SW 1271 (cell line): ENCODE measurements at regions not wholly inside any gene's neighbourhood (a gene's known extent, or its start where the extent isn't known, plus 50 kb on each side); places are given as distances from the start of the nearest gene placed in this dataset.
"Not testable (repeated sequence)": the region's sequence is repeated elsewhere in the genome, so short reads cannot be mapped to it uniquely, and the experiment has no call there.

Experiments
- DNase-seq, 2 experiments: peaks; one replicate each; lab custom pipeline; 2025; lab: John Stamatoyannopoulos, UW

DNA sequence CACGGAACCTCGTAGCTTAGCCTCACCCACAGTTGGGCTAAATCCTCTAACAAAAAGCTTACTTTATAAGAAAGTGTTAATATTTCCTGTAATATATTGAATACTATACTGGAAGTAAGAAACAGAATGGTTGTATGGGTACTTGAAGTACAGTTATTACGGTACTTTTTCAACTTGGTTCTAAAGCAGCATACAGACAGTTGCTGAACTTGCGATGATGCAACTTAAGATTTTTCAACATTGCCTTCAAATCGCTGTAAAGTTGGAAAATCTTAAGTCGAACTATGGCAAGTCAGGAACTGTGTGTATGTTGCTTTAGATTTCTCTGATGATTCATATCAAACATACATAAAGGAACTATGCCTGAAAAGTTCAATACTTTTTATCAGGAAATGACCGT, 204.4 kb upstream of the C2CD4B start:
- DNase-seq, result no peak

DNA sequence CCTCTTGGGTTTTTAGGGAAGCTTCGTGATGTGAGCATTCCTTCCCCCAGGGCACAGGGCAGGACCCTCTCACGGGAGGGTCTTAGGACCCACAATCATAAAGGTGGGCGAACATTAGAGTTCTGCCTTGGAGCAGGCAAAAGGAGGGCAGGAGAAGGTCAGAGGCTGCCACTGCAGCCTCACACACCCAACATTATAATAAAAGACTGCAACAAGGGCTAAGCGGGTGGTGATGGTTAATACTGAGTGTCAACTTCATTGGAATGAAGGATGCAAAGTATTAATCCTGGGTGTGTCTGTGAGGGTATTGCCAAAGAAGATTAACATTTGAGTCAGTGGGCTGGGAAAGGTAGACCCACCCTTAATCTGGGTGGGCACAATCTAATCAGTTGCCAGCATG, 206.6 kb upstream of the C2CD4B start:
- DNase-seq, result not testable (repeated sequence)

DNA sequence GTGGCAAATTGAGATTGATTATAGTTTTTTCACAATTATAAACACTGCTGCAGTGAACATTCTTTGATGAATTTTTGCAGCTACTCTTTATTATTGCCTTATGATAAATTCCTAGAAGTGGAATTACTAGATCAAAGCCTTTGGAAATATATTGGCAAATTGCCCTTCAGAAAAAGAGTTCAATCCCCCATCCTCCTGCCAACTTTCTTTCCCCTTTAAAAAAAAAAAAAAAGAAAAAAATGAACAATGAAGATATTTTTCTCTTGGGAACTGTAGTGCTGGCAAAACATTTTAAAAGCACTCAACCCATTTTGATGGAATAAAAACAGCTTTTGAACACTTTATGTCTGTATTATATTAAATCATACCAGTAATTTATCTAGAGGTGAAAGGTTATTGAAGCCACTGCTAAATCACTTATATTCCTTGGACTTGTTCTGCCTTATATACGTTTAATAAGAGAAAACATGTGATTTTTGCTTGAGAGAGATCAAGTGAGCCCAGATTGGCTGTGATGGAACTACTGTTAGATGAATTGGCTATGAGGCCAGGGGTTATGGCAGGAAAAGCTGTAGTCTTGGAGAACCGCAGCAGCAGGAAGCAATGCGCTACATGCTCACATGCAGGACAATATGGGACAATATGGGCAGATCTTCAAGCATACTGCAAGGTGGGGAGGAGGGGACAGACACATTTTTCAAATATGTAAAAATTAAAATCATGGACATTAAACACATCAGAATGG, 212.8 kb upstream of the C2CD4B start:
- no peak for DNase-seq

DNA sequence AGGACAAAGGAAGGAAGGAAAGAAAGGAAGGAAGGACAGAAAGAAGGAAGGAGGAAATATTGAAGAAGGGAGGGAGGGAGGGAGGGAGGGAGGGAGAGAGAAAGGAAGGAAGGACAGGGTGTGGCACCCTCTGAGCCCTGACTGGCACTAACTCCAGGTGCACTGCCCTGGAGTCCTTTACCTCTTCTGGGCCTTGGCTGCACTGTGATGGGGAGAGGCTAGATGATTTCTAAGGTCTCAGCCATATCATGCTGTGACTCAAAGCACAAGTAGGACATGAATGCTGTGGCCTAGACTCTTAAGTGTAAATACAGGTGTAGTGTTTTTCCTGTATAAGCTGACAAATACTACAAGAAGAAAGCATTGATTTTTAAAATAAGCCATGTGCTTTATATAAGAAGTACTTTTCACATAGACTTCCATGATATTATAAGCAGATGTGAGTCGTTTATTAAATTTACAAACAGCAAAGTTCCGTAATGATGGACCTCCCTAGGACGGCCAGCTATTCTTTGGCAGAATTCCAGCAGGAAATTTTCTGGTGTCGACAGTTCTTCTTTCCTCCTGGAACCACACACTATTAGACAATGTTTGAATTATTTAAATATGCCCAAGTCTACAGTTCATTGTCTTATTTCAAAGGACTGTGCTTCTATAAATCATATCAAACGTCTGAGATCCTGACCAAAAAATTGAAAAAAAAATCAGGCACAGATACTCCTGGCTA, 213.8 kb upstream of the C2CD4B start:
- no peak for DNase-seq

DNA sequence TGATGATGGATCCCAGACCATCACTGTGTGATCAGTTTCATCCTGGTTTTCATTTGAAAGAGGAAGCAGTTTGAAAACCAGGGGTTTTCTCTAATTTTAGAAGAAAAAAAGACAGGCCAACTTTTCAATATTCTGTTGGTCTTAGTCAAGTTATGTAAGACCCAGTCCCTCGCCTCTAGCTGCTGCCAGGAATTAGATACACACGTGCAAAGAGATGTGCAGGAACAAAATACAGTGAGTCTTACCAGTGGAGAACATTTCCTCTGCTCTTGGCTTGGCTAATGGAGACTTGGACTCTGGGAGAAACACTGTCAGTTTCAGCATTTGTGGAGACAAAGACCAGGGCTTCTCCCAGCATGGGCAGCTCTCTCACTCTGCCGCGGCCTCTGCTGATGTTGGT, 214.9 kb upstream of the C2CD4B start:
- DNase-seq, result no peak

DNA sequence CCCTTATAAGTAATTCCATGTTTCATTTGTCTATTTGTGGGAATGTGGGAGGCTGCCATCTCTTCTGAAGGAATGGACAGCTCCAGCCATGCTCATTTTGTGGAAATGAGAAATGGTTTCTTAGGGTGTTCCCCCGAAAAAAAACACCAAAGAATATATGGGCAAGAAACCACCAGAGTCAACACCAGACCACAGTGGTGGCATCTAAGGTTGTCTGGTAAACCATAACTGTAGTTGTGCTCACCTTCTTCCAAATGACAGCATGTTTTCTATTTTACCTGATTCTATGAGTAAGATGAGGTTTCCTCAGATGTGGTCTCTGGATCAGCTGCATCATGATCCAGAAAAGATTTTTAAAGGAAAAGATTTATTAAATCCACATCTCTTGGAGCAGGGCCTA, 217.0 kb upstream of the C2CD4B start:
- no peak for DNase-seq

DNA sequence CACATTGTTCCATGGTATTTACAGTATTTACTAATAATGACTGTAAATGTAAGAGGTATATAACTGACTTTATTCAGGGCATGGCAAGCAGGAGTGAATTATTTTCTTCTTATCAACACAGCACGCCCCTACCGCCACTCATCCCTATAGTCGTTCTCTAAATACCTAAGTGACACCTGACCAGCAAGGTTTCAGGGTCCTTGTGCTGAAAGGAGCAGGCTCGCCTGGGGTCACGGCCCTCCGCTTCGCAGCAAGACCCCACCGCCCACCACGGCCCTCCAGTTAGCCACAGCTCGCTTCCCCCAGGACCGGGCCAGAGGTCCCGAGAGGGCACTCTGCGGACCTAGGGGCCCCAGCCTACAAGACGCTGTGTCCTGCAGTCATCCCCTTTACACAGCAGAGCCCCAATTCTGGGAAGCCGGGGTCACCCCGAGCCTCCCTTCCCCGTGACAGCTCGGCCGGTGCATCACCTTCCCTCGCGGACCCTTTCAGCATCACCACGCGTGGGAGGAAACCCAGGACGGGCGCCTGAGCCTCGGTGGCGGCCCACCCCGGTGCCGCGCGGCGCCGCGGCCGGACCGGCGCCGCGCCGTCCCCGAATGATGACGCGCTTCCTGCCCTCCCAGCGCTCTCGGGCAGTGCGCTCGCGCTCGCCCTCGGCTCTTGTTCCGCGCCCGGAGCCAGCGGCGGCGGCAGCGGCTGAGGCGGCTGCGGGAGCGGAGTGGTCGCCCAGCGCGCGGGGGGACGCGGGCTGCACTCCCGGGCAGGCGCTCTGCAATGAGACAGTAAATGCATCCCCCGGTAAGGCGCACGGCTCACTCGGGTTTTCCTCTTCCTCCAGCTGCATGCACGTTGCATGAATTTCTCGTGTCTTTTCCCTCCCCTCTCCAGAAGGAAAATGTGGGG, 225.1 kb upstream of the C2CD4B start, which contains the start of gene TLN2:
TLN2 (plus strand) TSS at position 666 of the 906 bp plus-strand sequence.
- peak; percentile 63 for DNase-seq

DNA sequence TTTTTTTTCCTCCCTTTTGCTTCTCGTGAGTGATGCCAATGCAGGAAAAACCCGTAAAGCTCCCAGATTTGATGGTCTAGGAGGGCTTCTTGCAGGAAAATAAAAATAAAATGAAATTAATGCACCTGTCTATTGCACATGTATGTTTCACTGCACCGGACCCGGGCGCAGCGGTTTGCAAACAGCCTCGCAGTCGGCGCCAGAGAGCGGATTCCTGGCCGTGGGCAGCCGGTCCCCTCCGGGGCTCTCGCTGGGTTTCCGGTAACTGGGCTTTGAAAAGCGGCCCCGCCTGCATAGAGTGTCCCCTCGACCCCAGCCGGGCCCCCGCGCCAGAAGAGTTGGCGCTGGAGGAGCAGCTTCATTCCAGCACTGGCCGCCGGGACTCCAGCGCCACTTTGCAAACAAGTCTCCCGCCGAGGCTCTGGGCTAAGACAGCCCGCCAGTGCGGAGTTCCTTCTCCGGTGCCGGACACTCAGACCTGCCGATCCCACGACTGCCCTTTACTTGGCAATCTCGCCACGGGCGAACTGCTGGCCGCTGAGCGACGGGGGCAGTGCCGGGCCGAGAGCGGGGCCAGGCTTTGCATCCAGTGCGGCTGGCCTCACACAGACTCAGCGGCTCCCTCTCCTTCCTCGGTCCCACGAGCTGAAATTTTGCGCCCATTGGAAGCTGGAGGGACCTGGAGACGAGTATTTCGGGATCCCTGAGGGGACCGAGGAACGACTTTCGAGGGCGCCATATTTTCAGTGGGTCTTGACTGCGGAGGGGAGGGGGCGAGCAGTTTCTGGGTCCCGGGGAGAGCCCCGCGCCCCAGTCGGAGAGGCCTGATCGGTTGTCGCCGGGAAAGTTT, 225.9 kb upstream of the C2CD4B start:
- DNase-seq, result peak in 1 of 2 experiments; percentile 42

DNA sequence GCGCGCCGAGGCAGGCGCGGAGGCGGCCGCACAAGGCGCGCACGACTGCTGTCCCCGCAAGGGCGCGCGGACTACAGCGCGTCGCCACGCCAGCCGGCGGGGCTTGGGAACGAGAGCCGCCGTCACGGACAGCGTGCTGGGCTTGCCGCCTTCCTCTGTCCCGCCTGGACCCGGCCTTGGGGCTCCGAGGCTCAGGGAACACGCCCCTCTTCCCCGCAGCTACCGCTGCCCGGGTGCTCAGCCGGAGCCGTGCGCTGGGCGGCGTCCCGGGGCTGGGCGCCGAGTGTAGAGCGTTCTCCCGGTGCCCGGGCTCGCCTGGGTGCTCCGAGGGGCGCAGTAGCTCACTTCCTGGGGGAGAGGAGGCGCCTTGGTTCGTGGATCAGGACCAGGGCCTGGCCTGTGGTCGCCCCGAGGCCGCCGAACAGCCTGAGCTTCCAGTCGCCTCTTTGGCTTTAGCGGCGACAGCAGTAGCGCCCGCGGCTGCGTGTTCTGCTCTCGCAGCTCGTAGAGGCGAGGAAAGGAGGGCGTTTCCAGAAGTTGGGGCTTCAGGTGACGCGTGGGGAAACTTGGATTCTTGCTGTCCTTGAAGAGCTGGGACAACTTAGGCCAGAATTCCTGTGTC, 226.7 kb upstream of the C2CD4B start:
- DNase-seq, result peak; percentile 34 to 50

DNA sequence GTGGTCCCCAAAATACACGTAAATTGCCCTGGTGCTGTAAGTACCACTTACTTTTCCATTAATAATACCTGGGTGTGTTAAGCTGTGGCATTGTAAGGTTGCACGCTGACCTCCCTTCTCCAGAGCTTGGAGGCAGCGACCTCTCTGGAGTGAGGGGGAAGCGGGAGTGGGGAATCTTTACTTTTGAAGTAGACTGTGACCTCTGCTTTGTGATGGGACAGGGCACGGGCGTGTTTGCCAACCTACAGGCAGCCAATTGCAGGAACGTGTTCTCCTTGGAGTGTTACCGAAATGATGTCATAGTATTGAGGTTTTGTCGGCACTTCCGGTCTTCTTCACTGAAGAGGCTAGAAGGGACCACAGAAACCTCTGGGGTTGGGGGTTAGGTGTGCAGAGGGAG, 227.3 kb upstream of the C2CD4B start:
- DNase-seq, result no peak

DNA sequence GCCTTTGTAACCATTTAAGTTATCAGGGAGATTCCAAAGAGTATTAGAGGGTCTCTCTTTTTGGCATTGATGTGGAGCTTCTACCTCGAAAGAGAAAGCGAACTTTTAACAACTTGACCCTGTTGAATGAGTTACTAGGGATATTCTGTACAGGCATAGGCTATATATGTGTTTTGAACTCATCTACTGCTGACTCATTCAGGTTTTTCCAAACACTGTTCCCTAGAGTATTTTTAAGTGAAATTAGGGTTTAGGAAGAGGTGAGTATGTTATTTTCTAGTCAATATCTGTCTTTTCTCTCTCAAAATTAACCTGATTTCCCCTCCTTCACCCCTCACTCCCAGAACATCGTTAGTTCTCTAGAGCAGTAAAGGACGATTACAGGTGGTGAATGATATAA, 228.1 kb upstream of the C2CD4B start:
- DNase-seq, result no peak

DNA sequence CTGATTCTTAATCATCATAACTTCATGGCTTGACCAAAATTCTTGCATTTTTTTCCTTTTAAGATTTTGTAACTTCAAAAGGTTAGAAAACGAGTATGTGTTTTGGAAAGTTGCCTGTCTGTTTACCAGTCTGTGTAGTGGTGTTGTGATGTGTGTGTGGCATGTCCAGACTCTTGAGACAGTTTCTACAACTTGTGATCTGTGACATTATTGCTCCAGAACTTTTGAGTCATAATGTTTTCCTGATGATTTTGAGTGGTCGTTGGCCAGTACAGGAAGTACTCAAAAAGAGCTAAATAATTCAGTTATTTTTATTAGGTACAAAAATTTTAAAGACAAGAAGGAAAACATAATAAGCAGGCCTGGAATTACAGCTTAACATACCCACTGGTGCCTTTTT, 229.0 kb upstream of the C2CD4B start:
- no peak for DNase-seq

DNA sequence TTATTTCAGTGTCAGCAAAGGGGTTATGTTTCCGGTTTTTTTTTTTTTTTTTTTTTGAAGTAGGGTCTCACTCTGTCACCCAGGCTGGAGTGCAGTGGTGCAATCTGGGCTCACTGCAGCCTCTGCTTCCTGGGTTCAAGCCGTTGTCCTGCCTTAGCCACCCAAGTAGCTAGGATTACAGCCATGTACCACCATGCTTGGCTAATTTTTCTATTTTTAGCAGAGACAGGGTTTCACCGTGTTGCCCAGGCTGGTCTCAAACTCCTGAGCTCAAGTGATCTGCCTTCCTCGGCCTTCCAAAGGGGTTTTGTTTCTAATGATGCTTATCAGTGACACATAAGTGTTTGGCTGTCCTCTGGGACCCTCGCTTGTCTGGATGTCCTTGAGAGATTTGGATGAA, 235.7 kb upstream of the C2CD4B start:
- DNase-seq, result no peak

DNA sequence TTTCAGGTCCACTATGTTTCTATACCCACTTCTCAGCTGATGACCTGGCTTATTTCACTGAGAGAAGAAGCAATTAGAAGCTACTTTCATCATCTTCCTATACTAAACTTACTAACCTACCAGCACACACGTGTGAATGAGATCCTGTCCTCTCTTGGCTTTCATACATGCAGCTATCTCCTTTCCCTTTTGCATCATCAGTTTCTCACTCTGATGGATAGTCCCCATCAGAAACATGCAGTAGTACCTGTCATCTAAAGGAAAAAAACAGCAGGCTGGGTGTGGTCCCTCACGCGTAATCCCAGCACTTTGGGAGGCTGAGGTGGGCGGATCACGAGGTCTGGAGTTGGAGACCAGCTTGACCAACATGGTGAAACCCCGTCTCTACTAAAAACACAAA, 237.6 kb upstream of the C2CD4B start:
- DNase-seq, result no peak

DNA sequence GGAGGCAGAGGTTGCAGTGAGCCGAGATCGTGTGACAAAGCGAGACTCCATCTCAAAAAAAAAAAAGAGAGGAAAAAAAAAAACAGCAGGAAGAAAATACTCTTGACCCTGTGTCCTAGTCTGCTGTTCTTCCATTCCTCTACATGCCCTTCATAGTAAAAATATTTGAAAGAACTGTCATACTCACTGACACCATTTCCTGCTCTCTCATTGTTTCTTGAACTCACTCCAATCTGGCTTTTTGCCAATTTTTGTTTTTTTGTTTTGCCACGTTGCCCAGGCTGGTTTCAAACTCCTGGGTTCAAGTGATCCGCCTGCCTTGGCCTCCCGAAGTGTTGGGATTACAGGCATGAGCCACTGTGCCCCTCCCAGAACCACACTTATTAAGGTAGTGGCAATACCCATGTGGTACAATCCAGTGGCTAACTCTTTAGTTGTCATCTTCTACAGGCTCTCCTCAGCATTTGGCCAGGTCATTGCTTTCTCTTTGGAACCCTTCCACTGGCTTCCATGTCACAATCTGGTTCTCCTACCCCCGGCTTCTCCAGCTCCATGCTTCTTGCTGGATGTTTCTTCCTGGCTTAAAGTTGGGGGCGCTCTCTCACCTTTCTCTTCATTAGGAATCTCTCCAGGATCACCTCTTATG, 238.2 kb upstream of the C2CD4B start:
- DNase-seq, result peak; percentile 46 to 88

DNA sequence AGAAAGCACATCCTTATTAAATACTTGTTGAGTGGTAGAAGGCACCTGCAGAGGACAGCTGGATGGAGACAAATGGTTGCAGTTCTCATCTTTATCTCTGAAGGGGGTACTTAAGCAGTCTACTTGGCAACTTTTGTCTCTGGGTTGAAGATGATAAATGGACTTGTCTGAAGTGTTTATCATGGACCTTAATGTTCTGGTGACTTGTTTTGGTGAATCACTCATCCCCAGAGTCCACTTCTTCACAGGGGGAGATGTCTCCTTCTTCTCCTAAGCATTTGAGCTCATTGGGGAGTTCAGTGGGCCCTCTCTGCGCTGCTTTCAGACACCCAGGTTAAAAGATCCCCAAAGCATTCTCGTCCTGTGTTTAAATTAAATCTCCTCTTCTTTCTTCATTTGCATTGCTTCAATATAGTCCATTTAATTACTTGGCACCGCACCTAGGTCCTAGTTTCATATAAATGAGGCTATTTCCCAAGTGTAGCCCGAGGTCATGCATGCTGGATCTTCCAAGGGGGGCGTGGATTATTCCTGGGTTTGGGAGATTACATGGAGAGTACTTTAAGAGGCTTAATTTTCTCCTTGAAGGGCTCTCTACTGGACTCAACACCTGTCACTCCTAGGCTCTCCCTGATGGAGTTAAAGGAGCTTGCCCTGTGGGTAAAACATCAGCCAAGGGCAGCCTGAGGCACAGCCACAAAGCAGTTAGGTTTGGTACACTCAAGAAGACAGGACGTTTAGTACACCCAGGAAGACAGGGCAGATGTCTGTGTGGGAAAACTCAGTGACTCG, 239.3 kb upstream of the C2CD4B start:
- no peak for DNase-seq

DNA sequence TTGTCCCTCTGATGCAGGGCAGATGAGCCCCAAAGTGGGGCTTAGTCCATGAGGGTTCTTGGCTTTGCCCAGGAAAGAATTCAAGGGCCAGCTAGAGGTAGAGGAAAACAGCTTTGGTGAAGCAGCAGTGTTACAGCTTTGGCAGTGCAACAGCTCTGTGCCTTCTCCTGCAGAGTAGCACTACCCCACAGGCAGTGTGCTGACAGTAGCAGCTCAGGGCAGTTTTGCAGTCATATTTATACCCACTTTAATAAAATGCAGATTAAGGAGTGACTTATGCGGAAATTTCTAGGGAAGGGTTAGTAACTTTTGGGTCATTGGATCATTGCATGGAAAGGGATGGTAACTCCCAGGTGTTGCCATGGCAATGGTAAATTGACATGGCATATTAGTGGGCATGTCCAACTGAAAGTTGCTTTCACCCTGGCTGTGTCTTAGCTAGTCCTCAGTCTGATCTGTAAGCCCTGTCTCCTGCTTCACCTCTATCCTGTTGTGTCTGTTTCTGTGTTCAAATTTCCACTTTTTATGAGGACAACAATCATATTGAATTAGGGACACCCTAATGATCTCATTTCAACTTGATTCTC, 241.3 kb upstream of the C2CD4B start:
- DNase-seq, result no peak

DNA sequence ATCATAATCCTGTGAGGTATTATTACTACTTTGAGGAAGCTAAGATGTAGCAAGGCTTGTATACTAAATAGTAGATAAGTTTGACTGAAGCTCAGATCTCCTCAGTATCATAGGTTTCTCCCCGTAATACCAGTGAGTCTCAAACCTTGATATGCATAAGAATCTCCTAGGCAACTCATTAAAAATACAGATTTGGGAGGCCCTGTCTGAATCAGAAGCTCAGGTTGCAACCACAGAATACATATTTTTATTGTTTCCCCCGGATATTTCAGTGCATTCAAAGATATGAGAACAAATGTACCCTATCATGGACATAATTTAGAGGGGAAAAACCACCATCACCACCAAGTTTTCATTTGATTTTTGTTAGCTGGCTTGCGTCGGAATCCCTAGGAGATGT, 242.1 kb upstream of the C2CD4B start:
- DNase-seq, result no peak

DNA sequence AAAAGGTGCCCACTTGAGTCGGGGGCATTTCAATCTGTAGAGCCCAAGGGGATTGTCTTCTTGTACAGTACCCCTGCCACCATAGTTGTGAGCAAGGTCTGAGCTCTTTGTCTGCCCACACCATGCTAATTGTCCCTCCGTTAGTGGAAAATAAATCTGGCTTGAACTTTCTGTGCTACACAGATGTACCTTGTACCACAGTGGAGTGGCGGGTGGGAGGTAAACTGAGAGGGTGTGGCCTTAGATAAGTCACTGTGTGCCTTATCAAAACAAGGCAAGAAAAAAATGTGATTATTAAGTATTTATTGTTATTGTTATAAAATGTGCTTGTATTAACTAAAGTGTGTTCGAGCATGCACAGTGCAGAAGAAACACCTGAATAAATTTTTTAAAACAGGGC, 242.9 kb upstream of the C2CD4B start:
- no peak for DNase-seq
